Heart left ventricle (tissue), 16 donors: ENCODE measurements at regions not wholly inside any gene's neighbourhood (a gene's known extent, or its start where the extent isn't known, plus 50 kb on each side); places are given as distances from the start of the nearest gene placed in this dataset.

Source experiments
- ATAC-seq, 4 donors: fragments of 200-7000 bp; cut with Tn5 transposase; one replicate each; pipeline ENCODE4 v1.9.1; 2020 to 2022; ENCODE audit warnings: moderate library complexity in 4 of 4, mild to moderate bottlenecking in 3 of 4, moderate number of reproducible peaks in 1 of 4
- DNase-seq, 5 donors: peaks; one replicate each; pipeline ENCODE4 v3.0.0-alpha.2; 2020
- H3K27ac ChIP-seq, 12 donors: fragments of 200-600 bp; sonication (generic) in 4 of 12; one replicate each; pipeline versions ENCODE4 v1.5.0 to v1.8.0; 2016 to 2022; ENCODE audit warnings: mild to moderate bottlenecking in 2 of 12
- H3K27me3 ChIP-seq, 9 donors: fragments of 200-600 bp; sonication (generic) in 2 of 9; one replicate each; pipeline versions ENCODE4 v1.5.1 to v1.8.0; 2016 to 2022; ENCODE audit warnings: mild to moderate bottlenecking in 3 of 9
- H3K36me3 ChIP-seq, 9 donors: fragments of 200-600 bp; sonication (generic) in 2 of 9; one replicate each; pipeline versions ENCODE4 v1.5.0 to v1.8.0; 2018 to 2022; ENCODE audit warnings: mild to moderate bottlenecking in 2 of 9
- H3K4me1 ChIP-seq, 12 donors: fragments of 200-600 bp; sonication (generic) in 4 of 12; one replicate each; pipeline versions ENCODE4 v1.5.0 to v1.8.0; 2016 to 2022; ENCODE audit warnings: mild to moderate bottlenecking in 3 of 12
- H3K4me3 ChIP-seq, 12 donors: fragments of 200-600 bp; sonication (generic) in 4 of 12; one replicate each; pipeline versions ENCODE4 v1.5.0 to v1.8.0; 2017 to 2022; ENCODE audit warnings: mild to moderate bottlenecking in 9 of 12, moderate library complexity in 4 of 12
- H3K9me3 ChIP-seq, 12 donors: fragments of 200-600 bp; sonication (generic) in 4 of 12; one replicate each; pipeline versions ENCODE4 v1.5.0 to v1.8.0; 2016 to 2022; ENCODE audit warnings: mild to moderate bottlenecking in 1 of 12
- CTCF ChIP-seq, 12 donors: fragments of 200-600 bp; sonication (generic) in 4 of 12; IDR thresholded peaks; one replicate each; pipeline versions ENCODE4 v1.5.0 to v1.8.0; 2018 to 2022; ENCODE audit warnings: antibody characterized with exemption in 12 of 12, mild to moderate bottlenecking in 5 of 12
- POLR2A ChIP-seq, 2 donors: fragments of 450-650 bp; IDR thresholded peaks; one replicate each; pipeline ENCODE4 v1.6.1; 2017; ENCODE audit warnings: antibody characterized with exemption in 2 of 2, mild to moderate bottlenecking in 2 of 2, moderate library complexity in 2 of 2
- WGBS, 4 donors: extraction: QIAGEN DNeasy Blood & Tissue Kit in 2 of 4; methylation state at CpG; one replicate each; pipeline versions ENCODE4 v1.1.5 to v1.1.7; 2013 to 2018; 5-methylcytosine and 5-hydroxymethylcytosine counted together
- intact Hi-C, 10 donors: fragments of 100-400 bp; cut with DNase I; formaldehyde crosslinking; loops; one replicate each; pipeline versions ENCODE4 v1.11.1 to v1.14.2; 2022
- donor health status: ischemic (EF 13 %, LVEDD 7.1; RV severe dilation, severe dysfunction).
- donor health status: healthy with polysubstance abuse.
- donor health status: DM: no; HTN: yes; CAD: no.
- donor health status: DM: no; HTN: no; CAD: no.
- donor health status: ischemic (EF 25% LVEDD 6.9; RV normal size, moderate dysfunction).
- donor health status: ischemic (EF 25% LVEDD 5.7; RV mildly dilated, moderate dysfunction).
- donor health status: healthy.
- donor health status: DM: yes; HTN: yes; CAD: no.
- donor health status: ischemic (EF 35%, LVEDD 5.7; RV mildly dilated, moderate dysfunction).
- donor health status: nonischemic (EF 11% LVEDD 7.7; RV severe dilation, severe dysfunction).
- donor health status: DM: yes; HTN: yes; CAD: no.
- donor health status: PGD.
- donor health status: ischemic (EF 29% LVEDD 5.4; RV normal size, mild dysfunction).
- donor health status: nonischemic (EF 23%, LVEDD 6.1; RV moderate dilation, normal function).

- Histone ChIP-seq H3K9me3 (no peaks in the 10 kb centered on the region), H3K27me3 (peaks cover 0 to 72% (median 7%) of the 10 kb centered on the region in 9 donors), H3K4me1 (no peaks in the 10 kb centered on the region), H3K4me3 (no peak overlapping the region), H3K27ac (no peak overlapping the region), H3K36me3 (no peaks in the 10 kb centered on the region)
- DNase-seq (no peak), ATAC-seq (no peak)
- WGBS, 4 donors = 75 to 86% (median 81%) methylated on average over 4 of the region's 4 CpGs
- no peak for TF ChIP-seq POLR2A (IDR thresholded peaks at IDR 0.05)
- TF ChIP-seq CTCF (IDR thresholded peaks at IDR 0.05) = no peak
- intact Hi-C loops = no loop called here
Observed at GRCh38 chr13:99905814-99906213, 65.8 kb downstream of the ZIC5 start.

GRCh38 chr13:99905224-99905623, 66.3 kb downstream of the ZIC5 start:
- ATAC-seq (no peak), DNase-seq (no peak)
- Histone ChIP-seq H3K9me3 (no peaks in the 10 kb centered on the region), H3K36me3 (no peaks in the 10 kb centered on the region), H3K27ac (no peak overlapping the region), H3K4me1 (no peaks in the 10 kb centered on the region), H3K4me3 (no peak overlapping the region), H3K27me3 (peaks cover 0 to 75% (median 11%) of the 10 kb centered on the region in 9 donors)
- intact Hi-C loops = no loop called here
- TF ChIP-seq POLR2A (IDR thresholded peaks at IDR 0.05) = no peak
- no peak for TF ChIP-seq CTCF (IDR thresholded peaks at IDR 0.05)
- 63 to 81% (median 74%) methylated on average over 5 of the region's 5 CpGs for WGBS, 4 donors

- no peaks in the 10 kb centered on the region for H3K9me3 ChIP-seq
- peaks cover 0 to 83% (median 27%) of the 10 kb centered on the region in 9 donors for H3K27me3 ChIP-seq
- intact Hi-C loops = loop anchor here in 1 of 10 donors (5.0 kb wide), 1 partner anchor 334 kb away; no protein-coding TSS in a partner anchor
- no peak for DNase-seq
- no peak overlapping the region for H3K4me3 ChIP-seq
- ATAC-seq = no peak
- no peaks in the 10 kb centered on the region for H3K36me3 ChIP-seq
- 83 to 89% (median 86%) methylated on average over 7 of the region's 7 CpGs for WGBS, 4 donors
- no peak overlapping the region for H3K27ac ChIP-seq
- TF ChIP-seq CTCF (IDR thresholded peaks at IDR 0.05) (no peak), POLR2A (IDR thresholded peaks at IDR 0.05) (no peak)
- H3K4me1 ChIP-seq = no peaks in the 10 kb centered on the region
Observed at GRCh38 chr13:99903140-99903539, 68.4 kb downstream of the ZIC5 start.

- ATAC-seq (no peak), DNase-seq (no peak)
- Histone ChIP-seq H3K27ac (no peak overlapping the region), H3K36me3 (no peaks in the 10 kb centered on the region), H3K9me3 (no peaks in the 10 kb centered on the region), H3K4me1 (no peaks in the 10 kb centered on the region), H3K4me3 (no peak overlapping the region), H3K27me3 (peaks cover 0 to 83% (median 27%) of the 10 kb centered on the region in 9 donors)
- TF ChIP-seq POLR2A (IDR thresholded peaks at IDR 0.05) = no peak
- TF ChIP-seq CTCF (IDR thresholded peaks at IDR 0.05) = no peak
- WGBS, 4 donors = 62 to 74% (median 63%) methylated on average over 4 of the region's 4 CpGs
- intact Hi-C loops = loop anchor here in 1 of 10 donors (5.0 kb wide), 1 partner anchor 335 kb away; no protein-coding TSS in a partner anchor
Observed at GRCh38 chr13:99902657-99903056, 68.9 kb downstream of the ZIC5 start.
